Kidney (tissue), 13 donors: ENCODE measurements at regions not wholly inside any gene's neighbourhood (a gene's known extent, or its start where the extent isn't known, plus 50 kb on each side); places are given as distances from the start of the nearest gene placed in this dataset.

Source experiments
- DNase-seq, 5 donors: peaks; one replicate each; pipeline ENCODE4 v3.0.0-alpha.2; 2013 to 2020
- FAIRE-seq: peaks from 2 replicates; lab custom pipeline; 2012; peaks lifted over from hg19 to GRCh38; lab: Jason Lieb, UNC
- H3K27ac ChIP-seq, 2 donors: one replicate each; pipeline ENCODE4 v1.7.0; 2013; ENCODE audit warnings: low read depth in 2 of 2, low read length in 2 of 2, inconsistent platforms in 1 of 2
- H3K27me3 ChIP-seq: one replicate; pipeline ENCODE4 v1.7.1; 2013; ENCODE audit warnings: low read length, inconsistent platforms; ENCODE audit not compliant: control insufficient read depth, insufficient read depth
- H3K36me3 ChIP-seq, 3 donors: one replicate each; pipeline versions ENCODE4 v1.7.0 to v1.7.1; 2013; ENCODE audit warnings: low read length in 3 of 3, control low read depth in 1 of 3, inconsistent platforms in 1 of 3; ENCODE audit not compliant: insufficient read depth in 3 of 3, control insufficient read depth in 2 of 3
- H3K4me1 ChIP-seq, 3 donors: one replicate each; pipeline versions ENCODE4 v1.7.0 to v1.7.1; 2013; ENCODE audit warnings: low read length in 3 of 3, inconsistent platforms in 1 of 3, low read depth in 1 of 3; ENCODE audit not compliant: control insufficient read depth in 2 of 3, insufficient read depth in 2 of 3
- H3K4me3 ChIP-seq, 3 donors: one replicate each; pipeline versions ENCODE4 v1.7.0 to v1.8.1; 2013; ENCODE audit warnings: low read length in 3 of 3, control low read depth in 1 of 3, inconsistent platforms in 1 of 3
- H3K9ac ChIP-seq, 3 donors: one replicate each; pipeline versions ENCODE4 v1.7.0 to v1.7.1; 2013; ENCODE audit warnings: low read length in 3 of 3, control low read depth in 1 of 3, inconsistent platforms in 1 of 3
- H3K9me3 ChIP-seq, 3 donors: one replicate each; pipeline versions ENCODE4 v1.7.0 to v1.7.1; 2013; ENCODE audit warnings: low read length in 3 of 3, control low read depth in 1 of 3, inconsistent platforms in 1 of 3; ENCODE audit not compliant: control insufficient read depth in 2 of 3, insufficient read depth in 1 of 3
- intact Hi-C: fragments of 100-400 bp; cut with DNase I; formaldehyde crosslinking; loops from one replicate; pipeline ENCODE4 v1.11.1; 2022
- TF ChIP-seq, protein P1 (sequence below): IDR thresholded peaks from 3 replicates; pipeline ENCODE4 v1.5.1; 2012; ENCODE audit warnings: mild to moderate bottlenecking, moderate library complexity, borderline replicate concordance; ENCODE audit not compliant: insufficient read depth; ENCODE audit errors: extremely low read depth
- donor health status: control.
- donor health status: control.
- donor health status: control.
- donor health status: control.
- donor health status: control.
- donor health status: DM: yes; HTN: yes; CAD: no.
- donor health status: Normal renal cell carcinoma (clear cell type).

- Histone ChIP-seq H3K27ac (no peak overlapping the region), H3K4me3 (no peak overlapping the region), H3K36me3 (no peaks in the 10 kb centered on the region), H3K27me3 (no peaks in the 10 kb centered on the region), H3K4me1 (no peaks in the 10 kb centered on the region), H3K9me3 (no peaks in the 10 kb centered on the region), H3K9ac (no peak overlapping the region)
- intact Hi-C loops: no loop called here
- DNase-seq: no peak
- TF ChIP-seq, protein P1, sequence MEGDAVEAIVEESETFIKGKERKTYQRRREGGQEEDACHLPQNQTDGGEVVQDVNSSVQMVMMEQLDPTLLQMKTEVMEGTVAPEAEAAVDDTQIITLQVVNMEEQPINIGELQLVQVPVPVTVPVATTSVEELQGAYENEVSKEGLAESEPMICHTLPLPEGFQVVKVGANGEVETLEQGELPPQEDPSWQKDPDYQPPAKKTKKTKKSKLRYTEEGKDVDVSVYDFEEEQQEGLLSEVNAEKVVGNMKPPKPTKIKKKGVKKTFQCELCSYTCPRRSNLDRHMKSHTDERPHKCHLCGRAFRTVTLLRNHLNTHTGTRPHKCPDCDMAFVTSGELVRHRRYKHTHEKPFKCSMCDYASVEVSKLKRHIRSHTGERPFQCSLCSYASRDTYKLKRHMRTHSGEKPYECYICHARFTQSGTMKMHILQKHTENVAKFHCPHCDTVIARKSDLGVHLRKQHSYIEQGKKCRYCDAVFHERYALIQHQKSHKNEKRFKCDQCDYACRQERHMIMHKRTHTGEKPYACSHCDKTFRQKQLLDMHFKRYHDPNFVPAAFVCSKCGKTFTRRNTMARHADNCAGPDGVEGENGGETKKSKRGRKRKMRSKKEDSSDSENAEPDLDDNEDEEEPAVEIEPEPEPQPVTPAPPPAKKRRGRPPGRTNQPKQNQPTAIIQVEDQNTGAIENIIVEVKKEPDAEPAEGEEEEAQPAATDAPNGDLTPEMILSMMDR: no peak
- FAIRE-seq: no peak
Observed at GRCh38 chr15:98383571-98383970, 264.8 kb upstream of the IGF1R start.

DNA sequence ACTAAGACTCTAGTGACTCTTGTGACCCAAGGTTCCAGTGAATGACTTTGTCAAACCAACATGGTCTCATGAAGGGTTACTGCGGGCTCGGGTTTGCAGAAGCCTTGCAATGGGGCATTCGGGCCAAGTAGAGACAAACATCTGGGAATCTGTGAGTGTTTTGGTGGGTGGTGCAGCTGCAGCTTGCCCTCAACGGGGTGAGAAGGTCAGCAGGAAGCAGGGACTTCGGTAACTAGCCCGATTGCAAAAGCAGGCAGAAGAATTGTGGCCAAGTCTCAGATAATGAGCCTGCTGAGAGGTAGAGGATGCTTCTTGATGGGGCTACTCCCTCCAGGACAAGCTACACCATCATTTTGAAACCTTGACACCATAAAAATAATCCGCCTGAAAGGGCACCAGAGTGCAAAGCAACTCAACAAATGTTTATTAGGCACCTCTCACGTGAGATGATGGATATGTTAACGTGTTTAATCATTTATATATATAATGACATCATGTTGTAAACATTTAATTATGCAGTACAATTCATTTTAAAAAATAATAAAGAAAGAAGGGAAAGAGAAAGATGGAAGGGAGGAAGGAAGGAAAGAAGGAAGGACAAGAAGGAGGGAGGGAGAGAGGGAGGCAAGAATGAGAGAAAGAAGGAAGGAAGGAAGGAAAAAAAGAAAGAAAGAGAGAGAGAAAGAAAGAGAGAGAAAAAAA lies 263.9 kb upstream of the IGF1R start:
- FAIRE-seq: no peak
- Histone ChIP-seq H3K27me3 (no peaks in the 10 kb centered on the region), H3K27ac (no peak overlapping the region), H3K4me1 (no peaks in the 10 kb centered on the region), H3K36me3 (no peaks in the 10 kb centered on the region), H3K9me3 (no peaks in the 10 kb centered on the region), H3K4me3 (no peak overlapping the region), H3K9ac (no peak overlapping the region)
- intact Hi-C loops: no loop called here
- DNase-seq: no peak
- TF ChIP-seq, protein P1: no peak

- no peak overlapping the region for H3K27ac ChIP-seq
- no peaks in the 10 kb centered on the region for H3K36me3 ChIP-seq
- H3K4me1 ChIP-seq: no peaks in the 10 kb centered on the region
- intact Hi-C loops: no loop called here
- FAIRE-seq (no peak), DNase-seq (no peak)
- H3K4me3 ChIP-seq: no peak overlapping the region
- no peaks in the 10 kb centered on the region for H3K9me3 ChIP-seq
- no peak overlapping the region for H3K9ac ChIP-seq
- TF ChIP-seq, protein P1: no peak
- H3K27me3 ChIP-seq: no peaks in the 10 kb centered on the region
Observed at GRCh38 chr15:98385752-98386381, 262.5 kb upstream of the IGF1R start.
